ENCODE measurements at regions not wholly inside any gene's neighbourhood (a gene's known extent, or its start where the extent isn't known, plus 50 kb on each side); places are given as distances from the start of the nearest gene placed in this dataset.

- TF ChIP-seq POLR2AphosphoS5 (IDR thresholded peaks at IDR 0.05; ENCODE audit: borderline replicate concordance, low read depth, low read length) (no peak), EZH2 (IDR thresholded peaks at IDR 0.05) (no peak), FOXP2 (optimal IDR thresholded peaks at IDR 0.05; ENCODE audit: control extremely low read depth, extremely low read length, insufficient read depth) (no peak)
Measured at GRCh38 chr3:147141516-147142288, 264.6 kb downstream of the ZIC4 start.
